H1 (cell line): ENCODE measurements at regions not wholly inside any gene's neighbourhood (a gene's known extent, or its start where the extent isn't known, plus 50 kb on each side); places are given as distances from the start of the nearest gene placed in this dataset.

Source experiments
- CTCF ChIA-PET: fragments of 300-600 bp; sonication (Branson Sonifier 250); formaldehyde crosslinking; loops from one replicate; lab custom pipeline; 2021; ENCODE audit not compliant: partially characterized antibody; lab: Charles Lee
- POLR2A ChIA-PET: fragments of 300-600 bp; sonication (Branson Sonifier 250); formaldehyde crosslinking; loops from one replicate; lab custom pipeline; 2021; ENCODE audit warnings: inconsistent platforms; ENCODE audit not compliant: partially characterized antibody; lab: Charles Lee
- DNase-seq, 2 experiments: peaks; one replicate each; pipeline versions ENCODE4 v3.0.0 to v3.0.0-alpha.2; 2010 to 2022; ENCODE audit warnings: low spot score in 2 of 2, low read depth in 1 of 2, mixed read lengths in 1 of 2
- FAIRE-seq: peaks from 2 replicates; lab custom pipeline; 2011; peaks lifted over from hg19 to GRCh38; lab: Jason Lieb, UNC
- H2AFZ ChIP-seq: 2 replicates; pipeline ENCODE4 v1.8.1; 2012; ENCODE audit warnings: low read length, inconsistent platforms
- H2AK5ac ChIP-seq: 2 replicates; pipeline ENCODE4 v1.6.1; 2013; ENCODE audit warnings: low read depth, low read length
- H2BK120ac ChIP-seq: replicated peaks from 2 replicates; pipeline ENCODE3; 2013; ENCODE audit warnings: low read depth, low read length, inconsistent platforms
- H2BK12ac ChIP-seq: 2 replicates; pipeline ENCODE4 v1.6.1; 2013; ENCODE audit warnings: low read depth, low read length
- H2BK15ac ChIP-seq: 2 replicates; pipeline ENCODE4 v1.6.1; 2013; ENCODE audit warnings: low read length
- H2BK20ac ChIP-seq: 2 replicates; pipeline ENCODE4 v1.6.1; 2013; ENCODE audit warnings: low read length
- H2BK5ac ChIP-seq: 2 replicates; pipeline ENCODE4 v1.6.1; 2013; ENCODE audit warnings: low read depth, low read length
- H3K14ac ChIP-seq: 2 replicates; pipeline ENCODE4 v1.6.1; 2013; ENCODE audit warnings: inconsistent platforms; ENCODE audit not compliant: insufficient read length
- H3K18ac ChIP-seq: 2 replicates; pipeline ENCODE4 v1.6.1; 2013; ENCODE audit warnings: low read length; ENCODE audit errors: extremely low read depth
- H3K23ac ChIP-seq: 2 replicates; pipeline ENCODE4 v1.6.1; 2013; ENCODE audit warnings: inconsistent platforms; ENCODE audit not compliant: insufficient read length
- H3K23me2 ChIP-seq: 2 replicates; pipeline ENCODE4 v1.6.1; 2013; ENCODE audit warnings: low read depth, low read length
- H3K27ac ChIP-seq: 2 replicates; pipeline ENCODE4 v1.6.1; 2011; ENCODE audit warnings: low read depth, low read length, inconsistent platforms
- H3K27me3 ChIP-seq, 4 experiments: replicated peaks in 1 of 4; 1 replicate in 1 of 4; 2 replicates in 3 of 4; pipeline versions ENCODE4 v1.6.1 to v1.8.1; 2011 to 2013; ENCODE audit warnings: low read length in 3 of 4, mild to moderate bottlenecking in 3 of 4, inconsistent platforms in 2 of 4, mixed read lengths in 2 of 4, moderate library complexity in 1 of 4; ENCODE audit not compliant: control insufficient read depth in 3 of 4, insufficient read depth in 3 of 4; ENCODE audit errors: extremely low read depth in 1 of 4
- H3K36me3 ChIP-seq, 4 experiments: 2 replicates each; pipeline versions ENCODE4 v1.6.1 to v1.8.1; 2011 to 2013; ENCODE audit warnings: mild to moderate bottlenecking in 4 of 4, low read length in 3 of 4, moderate library complexity in 2 of 4, control low read depth in 1 of 4, inconsistent platforms in 1 of 4; ENCODE audit not compliant: insufficient read depth in 4 of 4, control insufficient read depth in 2 of 4
- H3K4ac ChIP-seq: replicated peaks from 2 replicates; pipeline ENCODE3; 2013; ENCODE audit warnings: low read length, low read depth, mixed read lengths, inconsistent platforms; ENCODE audit not compliant: insufficient read length
- H3K4me1 ChIP-seq, 4 experiments: replicated peaks in 1 of 4; 1 replicate in 1 of 4; 2 replicates in 3 of 4; pipeline versions ENCODE4 v1.6.1 to v1.8.1; 2011 to 2013; ENCODE audit warnings: low read length in 3 of 4, inconsistent platforms in 2 of 4, mixed read lengths in 1 of 4; ENCODE audit not compliant: insufficient read depth in 4 of 4, control insufficient read depth in 3 of 4
- H3K4me2 ChIP-seq, 2 experiments: 2 replicates each; pipeline versions ENCODE4 v1.6.1 to v1.8.1; 2011 to 2013; ENCODE audit warnings: low read depth in 2 of 2, low read length in 2 of 2, control low read depth in 1 of 2, inconsistent platforms in 1 of 2, mild to moderate bottlenecking in 1 of 2; ENCODE audit not compliant: insufficient read depth in 1 of 2
- H3K4me3 ChIP-seq, 4 experiments: fragments of 200-600, 300-600 bp in 1 of 4; sonication (generic), shearing (Covaris generic), sonication (Bioruptor Twin) in 1 of 4; 2 replicates each; pipeline versions ENCODE4 v1.5.1 to v1.8.1; 2011 to 2016; ENCODE audit warnings: low read length in 4 of 4, low read depth in 3 of 4, control low read depth in 2 of 4, inconsistent platforms in 2 of 4, mild to moderate bottlenecking in 2 of 4, mixed read lengths in 1 of 4, moderate library complexity in 1 of 4; ENCODE audit not compliant: insufficient read depth in 2 of 4; ENCODE audit errors: extremely low read depth in 1 of 4
- H3K56ac ChIP-seq: replicated peaks from 2 replicates; pipeline ENCODE3; 2013; ENCODE audit warnings: low read depth, mild to moderate bottlenecking, mixed read lengths, low read length, inconsistent platforms; ENCODE audit not compliant: insufficient read length
- H3K79me1 ChIP-seq: 2 replicates; pipeline ENCODE4 v1.6.1; 2013; ENCODE audit warnings: low read depth, low read length, control low read depth
- H3K79me2 ChIP-seq, 2 experiments: 2 replicates each; pipeline versions ENCODE4 v1.6.1 to v1.8.1; 2012 to 2013; ENCODE audit warnings: low read length in 2 of 2, mild to moderate bottlenecking in 2 of 2, inconsistent platforms in 1 of 2; ENCODE audit not compliant: insufficient read depth in 2 of 2, control insufficient read depth in 1 of 2
- H3K9ac ChIP-seq, 4 experiments: replicated peaks in 1 of 4; 1 replicate in 1 of 4; 2 replicates in 3 of 4; pipeline versions ENCODE4 v1.6.1 to v1.8.1; 2011 to 2013; ENCODE audit warnings: low read depth in 3 of 4, low read length in 3 of 4, control low read depth in 2 of 4, mild to moderate bottlenecking in 2 of 4, moderate library complexity in 2 of 4, inconsistent platforms in 1 of 4; ENCODE audit errors: extremely low read depth in 1 of 4
- H3K9me3 ChIP-seq, 2 experiments: 2 replicates each; pipeline versions ENCODE4 v1.6.1 to v1.8.1; 2012 to 2013; ENCODE audit warnings: mild to moderate bottlenecking in 2 of 2, moderate library complexity in 2 of 2, control low read depth in 1 of 2, inconsistent platforms in 1 of 2, low read depth in 1 of 2, low read length in 1 of 2, mixed read lengths in 1 of 2; ENCODE audit not compliant: insufficient read depth in 2 of 2
- H4K20me1 ChIP-seq, 2 experiments: replicated peaks in 1 of 2; 2 replicates each; pipeline versions ENCODE3 to v1.8.1; 2011 to 2013; ENCODE audit warnings: inconsistent platforms in 2 of 2, low read length in 2 of 2, mild to moderate bottlenecking in 1 of 2; ENCODE audit not compliant: insufficient read depth in 2 of 2, control insufficient read depth in 1 of 2
- H4K5ac ChIP-seq: 2 replicates; pipeline ENCODE4 v1.6.1; 2013; ENCODE audit warnings: low read length, low read depth, mixed read lengths, inconsistent platforms; ENCODE audit not compliant: insufficient read length
- H4K8ac ChIP-seq: 2 replicates; pipeline ENCODE4 v1.8.0; 2013; ENCODE audit warnings: mild to moderate bottlenecking, moderate library complexity, low read length, inconsistent platforms; ENCODE audit not compliant: insufficient read depth; ENCODE audit errors: extremely low read depth
- H4K91ac ChIP-seq: replicated peaks from 2 replicates; pipeline ENCODE3; 2013; ENCODE audit warnings: low read length, mixed read lengths, inconsistent platforms; ENCODE audit not compliant: insufficient read length
- CTCF ChIP-seq, 3 experiments: IDR thresholded peaks; 1 replicate in 2 of 3; 2 replicates in 1 of 3; pipeline versions ENCODE4 v1.5.1 to v1.6.1; 2011; ENCODE audit warnings: low read length in 3 of 3, mild to moderate bottlenecking in 3 of 3, inconsistent platforms in 2 of 3, low read depth in 1 of 3, moderate library complexity in 1 of 3; ENCODE audit not compliant: insufficient read depth in 1 of 3; ENCODE audit errors: control extremely low read depth in 1 of 3
- E2F6 ChIP-seq: IDR thresholded peaks from 2 replicates; pipeline ENCODE4 v1.6.1; 2012; ENCODE audit warnings: inconsistent platforms
- JUN ChIP-seq: IDR thresholded peaks from 2 replicates; pipeline ENCODE4 v1.6.1; 2011; ENCODE audit warnings: low read depth, mild to moderate bottlenecking, improper control_type of control experiment, low read length
- NANOG ChIP-seq: IDR thresholded peaks from 2 replicates; pipeline ENCODE4 v1.6.1; 2011; ENCODE audit warnings: low read length, low read depth, mild to moderate bottlenecking, inconsistent platforms; ENCODE audit not compliant: insufficient read depth, poor library complexity, severe bottlenecking
- POLR2AphosphoS5 ChIP-seq: IDR thresholded peaks from 2 replicates; pipeline ENCODE4 v1.6.1; 2011; ENCODE audit warnings: low read depth, low read length
- SIN3A ChIP-seq, 2 experiments: IDR thresholded peaks in 1 of 2; conservative IDR thresholded peaks in 1 of 2; 2 replicates each; pipeline ENCODE4 v1.6.1; 2011 to 2012; ENCODE audit warnings: low read length in 2 of 2, improper control_type of control experiment in 1 of 2, low read depth in 1 of 2, mild to moderate bottlenecking in 1 of 2
- SP4 ChIP-seq: IDR thresholded peaks from 2 replicates; pipeline ENCODE4 v1.6.1; 2012; ENCODE audit warnings: low read length, inconsistent platforms
- SRF ChIP-seq: IDR thresholded peaks from 2 replicates; pipeline ENCODE4 v1.6.1; 2011; ENCODE audit warnings: mild to moderate bottlenecking, low read depth, low read length, moderate library complexity
- TCF12 ChIP-seq: IDR thresholded peaks from 2 replicates; pipeline ENCODE4 v1.6.1; 2011; ENCODE audit warnings: low read depth, mild to moderate bottlenecking, low read length
- YY1 ChIP-seq: IDR thresholded peaks from 2 replicates; pipeline ENCODE4 v1.6.1; 2011; ENCODE audit warnings: low read depth, mild to moderate bottlenecking, low read length
- WGBS, 2 experiments: shearing (Covaris generic) in 1 of 2; methylation state at CpG; one replicate each; pipeline versions ENCODE4 v1.1.6 to v1.1.7; 2013 to 2015; ENCODE audit warnings: low lambda C conversion rate in 2 of 2, mixed read lengths in 2 of 2, inconsistent platforms in 1 of 2, low coverage in 1 of 2, missing lambda C conversion rate in 1 of 2; ENCODE audit not compliant: insufficient replicate concordance in 2 of 2, insufficient coverage in 1 of 2, insufficient read length in 1 of 2; ENCODE audit errors: extremely low coverage in 1 of 2, missing lambda C conversion rate in 1 of 2; 5-methylcytosine and 5-hydroxymethylcytosine counted together

- Histone ChIP-seq H3K9me3 (no peaks in the 10 kb centered on the region), H2BK20ac (no peak overlapping the region), H2AK5ac (no peak overlapping the region), H3K9ac (no peak overlapping the region), H4K20me1 (no peaks in the 10 kb centered on the region), H3K23ac (no peak overlapping the region), H4K91ac (no peak overlapping the region), H3K4me3 (no peak overlapping the region), H3K18ac (no peak overlapping the region), H4K5ac (no peak overlapping the region), H3K23me2 (no peaks in the 10 kb centered on the region), H4K8ac (no peak overlapping the region; the same call in 1 of the 2 replicates), H3K79me2 (no peaks in the 10 kb centered on the region), H2BK12ac (no peak overlapping the region), H3K79me1 (no peaks in the 10 kb centered on the region), H3K27me3 (no peaks in the 10 kb centered on the region), H2AFZ (no peak overlapping the region), H3K36me3 (no peaks in the 10 kb centered on the region), H2BK120ac (no peak overlapping the region), H3K4me2 (no peak overlapping the region), H3K4ac (no peak overlapping the region), H2BK5ac (no peak overlapping the region), H3K56ac (no peak overlapping the region), H3K27ac (no peak overlapping the region), H3K14ac (no peak overlapping the region), H3K4me1 (peaks cover 0 to 6% (median 4%) of the 10 kb centered on the region in 4 experiments; a peak in 3 of 7 replicates), H2BK15ac (no peak overlapping the region)
- WGBS, 2 experiments, result 73% methylated on average over 8 of the region's 8 CpGs; no CpG with 5 or more reads in 1 of the 2 experiments
- ChIA-PET CTCF (interaction anchor here (1.3 to 5.1 kb wide), 9 partner anchors 8 to 102 kb away, joined by 3 to 40 read pairs (median 8); no protein-coding TSS in a partner anchor), POLR2A (no interaction called here)
- FAIRE-seq (no peak), DNase-seq (no peak)
- TF ChIP-seq SIN3A (conservative IDR thresholded peaks at IDR 0.05 in 1 of 2, IDR thresholded peaks at IDR 0.05 in 1 of 2; ENCODE audit: low read depth in 1 of 2, low read length in 2 of 2) (no peak), CTCF (IDR thresholded peaks at IDR 0.05; ENCODE audit: control extremely low read depth in 1 of 3, insufficient read depth in 1 of 3, low read depth in 1 of 3, low read length in 3 of 3) (no peak), SP4 (no peak), TCF12 (no peak), SRF (no peak), POLR2AphosphoS5 (no peak), JUN (no peak), NANOG (no peak), E2F6 (no peak), YY1 (no peak)
Measured at GRCh38 chr11:114890038-114890437, 211.7 kb downstream of the NXPE2 start.
